HepG2 (cell line): ENCODE measurements at regions not wholly inside any gene's neighbourhood (a gene's known extent, or its start where the extent isn't known, plus 50 kb on each side); places are given as distances from the start of the nearest gene placed in this dataset.

Source experiments
- ATAC-seq: fragments of 200-7000 bp; cut with Tn5 transposase; 3 replicates; pipeline ENCODE4 v1.9.1; 2020; ENCODE audit warnings: mild to moderate bottlenecking, moderate library complexity
- BruUV-seq: library from RNA; stranded (reverse); fragments of 400-500 nt; replicated peaks from 2 replicates; lab custom pipeline; 2021; lab: Mats Ljungman, UMichigan
- CTCF ChIA-PET: fragments of 300-600 bp; formaldehyde crosslinking; extraction: SDS; loops from one replicate; lab custom pipeline; 2021; ENCODE audit warnings: low total read pairs, inconsistent platforms, low intra/inter-chr PET ratio; lab: Yijun Ruan, JAX
- POLR2A ChIA-PET: fragments of 350-600 bp; sonication (Branson Sonifier 250); formaldehyde crosslinking; loops from one replicate; lab custom pipeline; 2020; ENCODE audit warnings: antibody characterized with exemption, inconsistent platforms; lab: Yijun Ruan, JAX
- DNase-seq: peaks from one replicate; pipeline ENCODE4 v3.0.0-alpha.2; 2015; ENCODE audit warnings: low spot score
- FAIRE-seq: peaks from 3 replicates; lab custom pipeline; 2011; peaks lifted over from hg19 to GRCh38; lab: Jason Lieb, UNC
- H2AFZ ChIP-seq: one replicate; pipeline ENCODE4 v1.6.1; 2011; ENCODE audit warnings: low read length, inconsistent platforms
- H3K27ac ChIP-seq: fragments of 300-600 bp; 3 replicates; pipeline ENCODE4 v1.8.0; 2011; ENCODE audit warnings: mixed run types, mild to moderate bottlenecking, mixed read lengths, low read length, inconsistent platforms; ENCODE audit not compliant: insufficient read depth; ENCODE audit errors: extremely low read length
- H3K27me3 ChIP-seq, 2 experiments: fragments of 200-600 bp in 1 of 2; 2 replicates in 1 of 2; 3 replicates in 1 of 2; pipeline versions ENCODE4 v1.6.0 to v1.8.0; 2011; ENCODE audit warnings: low read length in 2 of 2, mild to moderate bottlenecking in 2 of 2, moderate library complexity in 2 of 2, inconsistent platforms in 1 of 2; ENCODE audit not compliant: insufficient read depth in 2 of 2, control insufficient read depth in 1 of 2
- H3K36me3 ChIP-seq, 2 experiments: fragments of 200-600 bp in 1 of 2; replicated peaks in 1 of 2; 2 replicates in 1 of 2; 3 replicates in 1 of 2; pipeline versions ENCODE4 v1.5.1 to v1.8.0; 2011; ENCODE audit warnings: low read length in 2 of 2, inconsistent platforms in 1 of 2; ENCODE audit not compliant: insufficient read depth in 2 of 2, control insufficient read depth in 1 of 2
- H3K4me1 ChIP-seq: 2 replicates; pipeline ENCODE4 v1.5.1; 2012; ENCODE audit warnings: low read length, inconsistent platforms; ENCODE audit not compliant: insufficient read depth
- H3K4me2 ChIP-seq: 2 replicates; pipeline ENCODE4 v1.6.0; 2011; ENCODE audit warnings: low read depth, low read length, inconsistent platforms
- H3K4me3 ChIP-seq, 3 experiments: fragments of 200-600 bp in 1 of 3; sonication (generic), shearing (Covaris generic) in 1 of 3; replicated peaks in 1 of 3; 2 replicates each; pipeline ENCODE4 v1.5.1; 2011 to 2016; ENCODE audit warnings: low read length in 3 of 3, inconsistent platforms in 2 of 3, low read depth in 2 of 3, mild to moderate bottlenecking in 2 of 3, control low read depth in 1 of 3, mixed read lengths in 1 of 3; ENCODE audit not compliant: insufficient read depth in 1 of 3
- H3K79me2 ChIP-seq: one replicate; pipeline ENCODE4 v1.6.1; 2011; ENCODE audit warnings: low read length, inconsistent platforms; ENCODE audit not compliant: insufficient read depth
- H3K9ac ChIP-seq: 2 replicates; pipeline ENCODE4 v1.6.0; 2011; ENCODE audit warnings: mild to moderate bottlenecking, low read depth, low read length, inconsistent platforms; ENCODE audit not compliant: insufficient read depth
- H3K9me3 ChIP-seq: 2 replicates; pipeline ENCODE4 v1.5.1; 2012; ENCODE audit warnings: mild to moderate bottlenecking, low read length
- H4K20me1 ChIP-seq: 2 replicates; pipeline ENCODE4 v1.6.0; 2011; ENCODE audit warnings: inconsistent platforms, mild to moderate bottlenecking, low read length, moderate library complexity; ENCODE audit not compliant: insufficient read depth
- AKAP8 ChIP-seq: sonication (generic); formaldehyde crosslinking; IDR thresholded peaks from 2 replicates; pipeline ENCODE4 v1.5.1; 2020; ENCODE audit warnings: mild to moderate bottlenecking, missing genetic modification reagents
- FIP1L1 ChIP-seq: fragments of 200-400 bp; formaldehyde crosslinking; IDR thresholded peaks from 2 replicates; pipeline ENCODE4 v1.6.1; 2018; ENCODE audit warnings: low read depth, mild to moderate bottlenecking, low read length, moderate library complexity, borderline replicate concordance; ENCODE audit not compliant: insufficient read depth
- HDAC2 ChIP-seq: sonication (generic); formaldehyde crosslinking; IDR thresholded peaks from 2 replicates; pipeline ENCODE4 v1.4.0; 2020; ENCODE audit warnings: missing genetic modification reagents
- MAFF ChIP-seq: IDR thresholded peaks from 2 replicates; pipeline ENCODE4 v1.6.1; 2011; ENCODE audit warnings: low read depth, low read length, improper control_type of control experiment
- MAFK ChIP-seq, 2 experiments: IDR thresholded peaks in 1 of 2; conservative IDR thresholded peaks in 1 of 2; 2 replicates each; pipeline ENCODE4 v1.6.1; 2011; ENCODE audit warnings: improper control_type of control experiment in 2 of 2, low read length in 2 of 2
- MEIS1 ChIP-seq: sonication (generic); formaldehyde crosslinking; IDR thresholded peaks from 2 replicates; pipeline ENCODE4 v1.9.0; 2021; ENCODE audit warnings: mild to moderate bottlenecking, missing genetic modification reagents, moderate library complexity, borderline replicate concordance
- TRIM22 ChIP-seq: fragments of 450-650 bp; IDR thresholded peaks from 2 replicates; pipeline ENCODE4 v1.6.1; 2017
- YEATS4 ChIP-seq: sonication (generic); formaldehyde crosslinking; IDR thresholded peaks from 2 replicates; pipeline ENCODE4 v1.4.0; 2020; ENCODE audit warnings: missing genetic modification reagents, borderline replicate concordance
- ZNF276 ChIP-seq: sonication (generic); formaldehyde crosslinking; IDR thresholded peaks from 2 replicates; pipeline ENCODE4 v1.4.0; 2020; ENCODE audit warnings: mild to moderate bottlenecking, low read depth, missing genetic modification reagents
- WGBS: methylation state at CpG from one replicate; pipeline ENCODE4 v1.1.6; 2017; ENCODE audit warnings: low lambda C conversion rate; 5-methylcytosine and 5-hydroxymethylcytosine counted together
- in situ Hi-C: cut with HindIII; loops from 2 replicates; pipeline ENCODE4 v1.10.0; 2017; ENCODE audit warnings: low pct_unique_long_range_greater_than_20kb; ENCODE audit not compliant: extremely low pct_ligation_motif_present
- intact Hi-C: fragments of 100-400 bp; cut with micrococcal nuclease; formaldehyde crosslinking; loops from one replicate; pipeline ENCODE4 v1.10.0; 2022; ENCODE audit not compliant: unreplicated experiment
- TF ChIP-seq, protein P1 (sequence below): sonication (generic); formaldehyde crosslinking; IDR thresholded peaks from 2 replicates; pipeline ENCODE4 v1.4.0; 2020; ENCODE audit warnings: mild to moderate bottlenecking, low read depth, missing genetic modification reagents
- TF ChIP-seq, protein P2 (sequence below): sonication (generic); formaldehyde crosslinking; IDR thresholded peaks from 2 replicates; pipeline ENCODE4 v1.4.0; 2020; ENCODE audit warnings: missing genetic modification reagents, borderline replicate concordance

GRCh38 chr10:43981696-43982095 lies 333.0 kb upstream of the ZNF32 start:
- Histone ChIP-seq H3K36me3 (no peaks in the 10 kb centered on the region), H3K9ac (no peak overlapping the region), H3K4me2 (no peak overlapping the region), H3K27ac (no peak overlapping the region), H3K79me2 (no peaks in the 10 kb centered on the region), H4K20me1 (no peaks in the 10 kb centered on the region), H3K4me1 (no peaks in the 10 kb centered on the region), H3K27me3 (no peaks in the 10 kb centered on the region; a peak in 1 of 5 replicates), H3K4me3 (no peak overlapping the region), H2AFZ (no peak overlapping the region), H3K9me3 (no peaks in the 10 kb centered on the region)
- FAIRE-seq = no peak
- TF ChIP-seq YEATS4 (CRISPR knock-in tag) (no peak), MAFK (conservative IDR thresholded peaks at IDR 0.05 in 1 of 2, IDR thresholded peaks at IDR 0.05 in 1 of 2; ENCODE audit: low read length in 2 of 2) (peak; percentile 59 to 73; a peak in 3 of 4 replicates), MEIS1 (CRISPR knock-in tag) (no peak), MAFF (peak; percentile 63), TRIM22 (no peak), HDAC2 (CRISPR knock-in tag) (no peak)
- BruUV-seq = no TSS peak
- intact Hi-C loops = no loop called here
- ATAC-seq = no peak
- no peak for DNase-seq
- in situ Hi-C loops = no loop called here
- 0% methylated on average over 2 of the region's 2 CpGs for WGBS
- ChIA-PET POLR2A (no interaction called here), CTCF (no interaction called here)

DNA sequence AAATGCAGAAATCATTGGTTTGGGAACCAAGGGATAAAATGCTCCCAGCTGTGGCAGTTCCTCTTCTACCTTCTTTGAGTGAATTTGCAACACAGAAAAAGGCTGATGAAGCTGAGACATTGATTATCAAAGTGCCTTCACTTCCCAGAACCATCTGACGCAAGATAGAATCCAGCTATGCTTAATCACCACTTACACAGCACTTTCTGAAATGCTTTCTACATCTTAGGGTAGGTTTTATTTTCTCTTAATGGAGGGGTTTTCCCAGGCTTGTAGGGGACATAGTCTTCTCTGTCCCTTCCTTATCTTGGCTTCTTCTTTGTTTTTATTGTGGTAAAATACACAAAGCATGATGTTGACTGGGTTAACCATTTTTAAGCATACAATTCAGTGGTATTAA lies 332.6 kb upstream of the ZNF32 start:
- in situ Hi-C loops = no loop called here
- no peak overlapping the region for H3K27ac ChIP-seq
- ChIA-PET CTCF (no interaction called here), POLR2A (no interaction called here)
- no peaks in the 10 kb centered on the region; a peak in 1 of 5 replicates for H3K27me3 ChIP-seq
- no peaks in the 10 kb centered on the region for H3K79me2 ChIP-seq
- H2AFZ ChIP-seq = no peak overlapping the region
- no peaks in the 10 kb centered on the region for H3K4me1 ChIP-seq
- H3K9ac ChIP-seq = no peak overlapping the region
- no peak overlapping the region for H3K4me2 ChIP-seq
- FAIRE-seq (no peak), ATAC-seq (no peak), DNase-seq (no peak)
- no peaks in the 10 kb centered on the region for H3K36me3 ChIP-seq
- no peaks in the 10 kb centered on the region for H4K20me1 ChIP-seq
- H3K9me3 ChIP-seq = no peaks in the 10 kb centered on the region
- BruUV-seq = no TSS peak
- intact Hi-C loops = no loop called here
- no peak overlapping the region for H3K4me3 ChIP-seq
- 38% methylated on average over 1 of the region's 1 CpG for WGBS
- TF ChIP-seq, protein P1, sequence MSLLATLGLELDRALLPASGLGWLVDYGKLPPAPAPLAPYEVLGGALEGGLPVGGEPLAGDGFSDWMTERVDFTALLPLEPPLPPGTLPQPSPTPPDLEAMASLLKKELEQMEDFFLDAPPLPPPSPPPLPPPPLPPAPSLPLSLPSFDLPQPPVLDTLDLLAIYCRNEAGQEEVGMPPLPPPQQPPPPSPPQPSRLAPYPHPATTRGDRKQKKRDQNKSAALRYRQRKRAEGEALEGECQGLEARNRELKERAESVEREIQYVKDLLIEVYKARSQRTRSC (CRISPR knock-in tag) = no peak
- TF ChIP-seq ZNF276 (CRISPR knock-in tag) (no peak), AKAP8 (no peak), FIP1L1 (no peak)
- TF ChIP-seq, protein P2, sequence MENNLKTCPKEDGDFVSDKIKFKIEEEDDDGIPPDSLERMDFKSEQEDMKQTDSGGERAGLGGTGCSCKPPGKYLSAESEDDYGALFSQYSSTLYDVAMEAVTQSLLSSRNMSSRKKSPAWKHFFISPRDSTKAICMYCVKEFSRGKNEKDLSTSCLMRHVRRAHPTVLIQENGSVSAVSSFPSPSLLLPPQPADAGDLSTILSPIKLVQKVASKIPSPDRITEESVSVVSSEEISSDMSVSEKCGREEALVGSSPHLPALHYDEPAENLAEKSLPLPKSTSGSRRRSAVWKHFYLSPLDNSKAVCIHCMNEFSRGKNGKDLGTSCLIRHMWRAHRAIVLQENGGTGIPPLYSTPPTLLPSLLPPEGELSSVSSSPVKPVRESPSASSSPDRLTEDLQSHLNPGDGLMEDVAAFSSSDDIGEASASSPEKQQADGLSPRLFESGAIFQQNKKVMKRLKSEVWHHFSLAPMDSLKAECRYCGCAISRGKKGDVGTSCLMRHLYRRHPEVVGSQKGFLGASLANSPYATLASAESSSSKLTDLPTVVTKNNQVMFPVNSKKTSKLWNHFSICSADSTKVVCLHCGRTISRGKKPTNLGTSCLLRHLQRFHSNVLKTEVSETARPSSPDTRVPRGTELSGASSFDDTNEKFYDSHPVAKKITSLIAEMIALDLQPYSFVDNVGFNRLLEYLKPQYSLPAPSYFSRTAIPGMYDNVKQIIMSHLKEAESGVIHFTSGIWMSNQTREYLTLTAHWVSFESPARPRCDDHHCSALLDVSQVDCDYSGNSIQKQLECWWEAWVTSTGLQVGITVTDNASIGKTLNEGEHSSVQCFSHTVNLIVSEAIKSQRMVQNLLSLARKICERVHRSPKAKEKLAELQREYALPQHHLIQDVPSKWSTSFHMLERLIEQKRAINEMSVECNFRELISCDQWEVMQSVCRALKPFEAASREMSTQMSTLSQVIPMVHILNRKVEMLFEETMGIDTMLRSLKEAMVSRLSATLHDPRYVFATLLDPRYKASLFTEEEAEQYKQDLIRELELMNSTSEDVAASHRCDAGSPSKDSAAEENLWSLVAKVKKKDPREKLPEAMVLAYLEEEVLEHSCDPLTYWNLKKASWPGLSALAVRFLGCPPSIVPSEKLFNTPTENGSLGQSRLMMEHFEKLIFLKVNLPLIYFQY (CRISPR knock-in tag) = no peak
